TTC549 (cell line): ENCODE measurements at regions not wholly inside any gene's neighbourhood (a gene's known extent, or its start where the extent isn't known, plus 50 kb on each side); places are given as distances from the start of the nearest gene placed in this dataset.

Experiments
- FAIRE-seq: peaks from 2 replicates; lab custom pipeline; 2012; peaks lifted over from hg19 to GRCh38; lab: Jason Lieb, UNC

DNA sequence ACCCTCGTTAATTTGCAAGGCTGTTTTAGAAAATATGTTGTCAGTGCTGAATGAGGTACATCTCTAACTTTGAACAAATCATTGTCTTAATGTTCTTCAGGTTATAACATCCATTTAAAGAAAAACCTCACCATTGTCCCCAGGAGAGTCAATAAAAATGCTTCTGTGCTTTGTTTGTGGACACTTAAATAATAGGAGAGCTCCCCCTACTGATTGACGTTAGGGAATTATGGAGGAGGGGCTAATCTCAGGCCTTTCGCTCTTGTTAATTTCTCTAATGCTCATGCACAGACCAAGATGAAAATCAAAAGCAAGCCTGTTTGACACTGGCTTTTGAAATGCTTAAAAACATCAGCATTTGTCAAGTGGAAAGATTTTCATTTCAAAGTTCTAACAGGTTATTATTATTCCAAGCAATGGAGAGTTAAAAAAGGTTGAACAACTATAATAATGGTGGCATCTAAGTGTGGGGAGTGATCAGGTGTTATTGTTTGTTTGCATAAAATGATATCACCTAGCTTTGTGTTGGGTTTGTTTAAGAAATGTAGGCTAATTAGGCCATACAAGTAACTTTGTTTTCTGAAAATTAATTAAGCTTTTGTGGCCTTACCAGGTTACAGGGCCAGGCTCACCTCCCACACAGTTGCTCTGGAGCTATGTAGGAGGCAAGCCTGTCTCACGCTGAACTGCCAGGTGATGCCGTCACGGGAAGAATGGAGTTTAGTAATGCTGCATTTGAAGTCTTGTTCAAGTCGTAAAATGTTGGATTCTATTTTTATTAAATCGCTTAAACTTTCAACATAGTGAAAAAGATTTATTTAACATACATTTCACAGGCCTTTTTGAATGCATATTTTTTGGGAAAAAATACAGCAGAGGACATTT lies 51.7 kb upstream of the SMIM21 start:
- FAIRE-seq = peak; percentile 63

DNA sequence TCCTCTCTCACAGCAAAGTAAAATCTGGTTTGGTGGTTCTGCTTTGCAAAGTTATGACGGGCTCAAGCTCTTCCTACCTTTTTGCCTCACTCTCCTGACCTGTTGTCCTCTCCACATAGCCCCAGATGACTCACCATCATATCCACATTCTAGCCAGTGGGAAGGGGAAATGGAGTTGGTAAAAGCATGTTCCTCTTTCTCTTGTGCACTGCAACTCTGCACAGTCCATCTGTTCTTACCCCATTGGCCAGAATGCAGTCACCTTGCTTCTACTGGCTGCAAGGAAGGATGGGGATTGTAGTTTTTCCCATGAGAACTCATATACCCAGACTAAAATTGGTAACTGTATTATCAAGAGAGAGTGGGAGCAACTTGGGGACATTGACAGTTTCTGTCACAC lies 50.4 kb upstream of the SMIM21 start:
- no peak for FAIRE-seq
